Neuronal stem cell (in vitro differentiated cells): ENCODE measurements at regions not wholly inside any gene's neighbourhood (a gene's known extent, or its start where the extent isn't known, plus 50 kb on each side); places are given as distances from the start of the nearest gene placed in this dataset.

ENCODE experiments used
- DNase-seq: peaks from one replicate; pipeline ENCODE4 v3.0.0-alpha.2; 2013; ENCODE audit warnings: low spot score
- H2AFZ ChIP-seq: one replicate; pipeline ENCODE4 v1.6.1; 2013; ENCODE audit warnings: mild to moderate bottlenecking, low read length, inconsistent platforms
- H2AK5ac ChIP-seq: 2 replicates; pipeline ENCODE4 v1.6.1; 2013; ENCODE audit warnings: low read depth, mild to moderate bottlenecking, inconsistent platforms, low read length, moderate library complexity, mixed read lengths
- H2BK120ac ChIP-seq: 2 replicates; pipeline ENCODE4 v1.6.1; 2013; ENCODE audit warnings: low read depth, mild to moderate bottlenecking, inconsistent platforms, low read length, moderate library complexity, mixed read lengths
- H2BK12ac ChIP-seq: one replicate; pipeline ENCODE4 v1.6.1; 2013; ENCODE audit warnings: low read length, inconsistent platforms
- H2BK15ac ChIP-seq: 2 replicates; pipeline ENCODE4 v1.6.1; 2013; ENCODE audit warnings: mild to moderate bottlenecking, low read length, inconsistent platforms, mixed read lengths
- H2BK5ac ChIP-seq: one replicate; pipeline ENCODE4 v1.6.1; 2013; ENCODE audit warnings: inconsistent platforms, mild to moderate bottlenecking, low read length, moderate library complexity
- H3K14ac ChIP-seq: one replicate; pipeline ENCODE4 v1.6.1; 2013; ENCODE audit warnings: low read length, inconsistent platforms
- H3K18ac ChIP-seq: 2 replicates; pipeline ENCODE4 v1.6.1; 2013; ENCODE audit warnings: low read length, inconsistent platforms
- H3K23ac ChIP-seq: 2 replicates; pipeline ENCODE4 v1.6.1; 2013; ENCODE audit warnings: low read depth, mild to moderate bottlenecking, mixed read lengths, low read length, inconsistent platforms; ENCODE audit not compliant: poor library complexity
- H3K27ac ChIP-seq: replicated peaks from 3 replicates; pipeline ENCODE4 v1.5.1; 2013; ENCODE audit warnings: low read length, inconsistent platforms
- H3K27me3 ChIP-seq, 3 experiments: 2 replicates each; pipeline ENCODE4 v1.6.1; 2013; ENCODE audit warnings: low read length in 3 of 3, mild to moderate bottlenecking in 2 of 3, inconsistent platforms in 1 of 3, low read depth in 1 of 3, mixed read lengths in 1 of 3, moderate library complexity in 1 of 3; ENCODE audit not compliant: control insufficient read depth in 3 of 3, insufficient read depth in 3 of 3
- H3K36me3 ChIP-seq, 2 donors: replicated peaks in 1 of 2; 2 replicates each; pipeline ENCODE4 v1.6.1; 2013; ENCODE audit warnings: low read length in 2 of 2; ENCODE audit not compliant: control insufficient read depth in 2 of 2, insufficient read depth in 2 of 2
- H3K4ac ChIP-seq: 2 replicates; pipeline ENCODE4 v1.6.1; 2013; ENCODE audit warnings: inconsistent platforms, mild to moderate bottlenecking, low read length, moderate library complexity
- H3K4me1 ChIP-seq, 2 donors: 1 replicate in 1 of 2; 2 replicates in 1 of 2; pipeline ENCODE4 v1.6.1; 2013; ENCODE audit warnings: low read length in 2 of 2, low read depth in 1 of 2; ENCODE audit not compliant: control insufficient read depth in 2 of 2, insufficient read depth in 1 of 2
- H3K4me2 ChIP-seq: one replicate; pipeline ENCODE4 v1.6.1; 2013; ENCODE audit warnings: mild to moderate bottlenecking, low read length, inconsistent platforms; ENCODE audit not compliant: insufficient read depth, poor library complexity, severe bottlenecking
- H3K4me3 ChIP-seq, 2 donors: 2 replicates each; pipeline ENCODE4 v1.5.1; 2013; ENCODE audit warnings: low read length in 2 of 2, mild to moderate bottlenecking in 2 of 2, inconsistent platforms in 1 of 2, moderate library complexity in 1 of 2
- H3K79me1 ChIP-seq: one replicate; pipeline ENCODE4 v1.6.1; 2013; ENCODE audit warnings: low read depth, mild to moderate bottlenecking, inconsistent platforms, low read length, moderate library complexity
- H3K9ac ChIP-seq: one replicate; pipeline ENCODE4 v1.6.1; 2013; ENCODE audit warnings: mild to moderate bottlenecking, low read depth, low read length, inconsistent platforms; ENCODE audit not compliant: poor library complexity
- H3K9me3 ChIP-seq, 2 donors: replicated peaks in 1 of 2; 2 replicates each; pipeline versions ENCODE3 to v1.6.1; 2013; ENCODE audit warnings: low read length in 2 of 2, mild to moderate bottlenecking in 2 of 2, inconsistent platforms in 1 of 2, low read depth in 1 of 2, mixed read lengths in 1 of 2, moderate library complexity in 1 of 2; ENCODE audit not compliant: control insufficient read depth in 2 of 2, insufficient read depth in 1 of 2
- H4K8ac ChIP-seq: one replicate; pipeline ENCODE4 v1.6.1; 2013; ENCODE audit warnings: low read depth, mild to moderate bottlenecking, inconsistent platforms, low read length, moderate library complexity
- H4K91ac ChIP-seq: one replicate; pipeline ENCODE4 v1.6.1; 2013; ENCODE audit warnings: low read length, low read depth, mild to moderate bottlenecking, inconsistent platforms; ENCODE audit not compliant: poor library complexity
- WGBS, 2 donors: extraction: QIAGEN DNeasy Blood & Tissue Kit; methylation state at CpG; one replicate each; pipeline ENCODE4 v1.1.7; 2013; ENCODE audit warnings: missing lambda C conversion rate in 2 of 2, mixed read lengths in 1 of 2; ENCODE audit not compliant: insufficient read length in 2 of 2, insufficient replicate concordance in 1 of 2; ENCODE audit errors: extremely low coverage in 2 of 2; 5-methylcytosine and 5-hydroxymethylcytosine counted together

- H2AK5ac ChIP-seq = no peak overlapping the region
- DNase-seq = no peak
- H3K4me1 ChIP-seq = no peaks in the 10 kb centered on the region
- no peak overlapping the region for H2BK120ac ChIP-seq
- no peak overlapping the region for H3K27ac ChIP-seq
- H4K8ac ChIP-seq = no peak overlapping the region
- H2BK5ac ChIP-seq = no peak overlapping the region
- H3K4me3 ChIP-seq = no peak overlapping the region
- H3K14ac ChIP-seq = no peak overlapping the region
- no peak overlapping the region for H4K91ac ChIP-seq
- no peak overlapping the region for H2AFZ ChIP-seq
- no peak overlapping the region for H3K9ac ChIP-seq
- WGBS, 2 donors = no CpG with 5 or more reads among the region's 9 CpGs
- H3K4ac ChIP-seq = no peak overlapping the region
- no peak overlapping the region for H2BK15ac ChIP-seq
- no peak overlapping the region for H2BK12ac ChIP-seq
- H3K23ac ChIP-seq = no peak overlapping the region
- H3K4me2 ChIP-seq = no peak overlapping the region
- no peaks in the 10 kb centered on the region for H3K36me3 ChIP-seq
- H3K79me1 ChIP-seq = no peaks in the 10 kb centered on the region
- no peak overlapping the region for H3K18ac ChIP-seq
- no peaks in the 10 kb centered on the region for H3K9me3 ChIP-seq
- H3K27me3 ChIP-seq = no peaks in the 10 kb centered on the region
Observed at GRCh38 chr9:91106415-91107081, 255.2 kb downstream of the AUH start.

GRCh38 chr9:91111226-91111625 is 250.5 kb downstream of the AUH start:
- H4K91ac ChIP-seq = no peak overlapping the region
- no peak overlapping the region for H3K14ac ChIP-seq
- no peak overlapping the region for H3K18ac ChIP-seq
- no peaks in the 10 kb centered on the region for H3K27me3 ChIP-seq
- no peaks in the 10 kb centered on the region for H3K36me3 ChIP-seq
- no peak overlapping the region for H3K23ac ChIP-seq
- no peak overlapping the region for H3K4me2 ChIP-seq
- no peak overlapping the region for H2BK5ac ChIP-seq
- H2BK120ac ChIP-seq = no peak overlapping the region
- no peak overlapping the region for H4K8ac ChIP-seq
- H3K27ac ChIP-seq = no peak overlapping the region
- no peak overlapping the region for H3K4ac ChIP-seq
- no peak overlapping the region for H2BK15ac ChIP-seq
- H3K4me1 ChIP-seq = no peaks in the 10 kb centered on the region
- DNase-seq = no peak
- no peak overlapping the region for H2BK12ac ChIP-seq
- no peak overlapping the region for H3K9ac ChIP-seq
- H3K9me3 ChIP-seq = peaks cover 0 to 1% of the 10 kb centered on the region in 2 donors
- H3K79me1 ChIP-seq = no peaks in the 10 kb centered on the region
- H2AFZ ChIP-seq = no peak overlapping the region
- no peak overlapping the region for H2AK5ac ChIP-seq
- no peak overlapping the region for H3K4me3 ChIP-seq

GRCh38 chr9:91111876-91112275 is 249.8 kb downstream of the AUH start:
- Histone ChIP-seq H3K18ac (no peak overlapping the region), H3K4me1 (no peaks in the 10 kb centered on the region), H3K27ac (no peak overlapping the region), H2BK15ac (no peak overlapping the region), H3K4me2 (no peak overlapping the region), H2BK120ac (no peak overlapping the region), H3K14ac (no peak overlapping the region), H3K79me1 (no peaks in the 10 kb centered on the region), H3K9me3 (peaks cover 0 to 1% of the 10 kb centered on the region in 2 donors), H3K9ac (no peak overlapping the region), H3K23ac (no peak overlapping the region), H3K36me3 (no peaks in the 10 kb centered on the region), H3K27me3 (no peaks in the 10 kb centered on the region), H4K8ac (no peak overlapping the region), H4K91ac (no peak overlapping the region), H2BK12ac (no peak overlapping the region), H2BK5ac (no peak overlapping the region), H2AK5ac (no peak overlapping the region), H3K4ac (no peak overlapping the region), H3K4me3 (no peak overlapping the region), H2AFZ (no peak overlapping the region)
- WGBS, 2 donors = no CpG with 5 or more reads among the region's 6 CpGs
- no peak for DNase-seq

- no peaks in the 10 kb centered on the region for H3K27me3 ChIP-seq
- no peak overlapping the region for H3K4me3 ChIP-seq
- H3K36me3 ChIP-seq = no peaks in the 10 kb centered on the region
- H3K79me1 ChIP-seq = no peaks in the 10 kb centered on the region
- H3K4me1 ChIP-seq = no peaks in the 10 kb centered on the region
- H3K4ac ChIP-seq = no peak overlapping the region
- H2BK5ac ChIP-seq = no peak overlapping the region
- H4K8ac ChIP-seq = no peak overlapping the region
- no peak overlapping the region for H2AK5ac ChIP-seq
- peaks cover 0 to 5% of the 10 kb centered on the region in 2 donors for H3K9me3 ChIP-seq
- H3K14ac ChIP-seq = no peak overlapping the region
- no peak overlapping the region for H3K9ac ChIP-seq
- no peak overlapping the region for H3K27ac ChIP-seq
- no peak overlapping the region for H4K91ac ChIP-seq
- H2BK15ac ChIP-seq = no peak overlapping the region
- no CpG with 5 or more reads among the region's 2 CpGs for WGBS, 2 donors
- H3K23ac ChIP-seq = no peak overlapping the region
- H2AFZ ChIP-seq = no peak overlapping the region
- H2BK12ac ChIP-seq = no peak overlapping the region
- H2BK120ac ChIP-seq = no peak overlapping the region
- DNase-seq = no peak
- H3K18ac ChIP-seq = no peak overlapping the region
- no peak overlapping the region for H3K4me2 ChIP-seq
Observed at GRCh38 chr9:91113016-91113415, 248.7 kb downstream of the AUH start.
